GM12875 (cell line): ENCODE measurements at regions not wholly inside any gene's neighbourhood (a gene's known extent, or its start where the extent isn't known, plus 50 kb on each side); places are given as distances from the start of the nearest gene placed in this dataset.

Experiments
- H3K4me3 ChIP-seq: one replicate; pipeline ENCODE4 v1.5.1; 2011; ENCODE audit warnings: low read depth, low read length, control low read depth
- TF ChIP-seq, protein P1 (sequence below): IDR thresholded peaks from 2 replicates; pipeline ENCODE4 v1.5.1; 2011; ENCODE audit warnings: low read depth, mild to moderate bottlenecking, control low read depth, inconsistent platforms, low read length, moderate library complexity, borderline replicate concordance; ENCODE audit not compliant: insufficient read depth

DNA sequence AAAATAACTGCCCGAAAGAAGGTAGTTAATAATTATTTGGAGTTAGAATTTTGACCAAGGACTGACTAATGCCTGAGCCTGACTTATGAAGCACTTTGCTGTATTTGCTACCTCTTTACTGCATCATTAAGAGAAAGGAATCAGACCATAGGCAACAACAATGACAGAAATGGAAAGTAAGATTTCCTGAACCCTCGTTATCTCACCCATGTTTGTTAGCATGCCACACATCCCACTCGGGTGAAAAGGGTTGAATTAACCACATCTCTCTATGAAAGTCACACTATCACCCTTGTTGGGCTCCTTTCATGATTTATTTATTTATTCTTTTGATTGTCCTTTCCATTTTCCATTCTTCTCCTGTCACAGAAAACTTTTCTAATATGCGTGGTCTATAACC is 59.6 kb downstream of the OLIG3 start:
- TF ChIP-seq, protein P1, sequence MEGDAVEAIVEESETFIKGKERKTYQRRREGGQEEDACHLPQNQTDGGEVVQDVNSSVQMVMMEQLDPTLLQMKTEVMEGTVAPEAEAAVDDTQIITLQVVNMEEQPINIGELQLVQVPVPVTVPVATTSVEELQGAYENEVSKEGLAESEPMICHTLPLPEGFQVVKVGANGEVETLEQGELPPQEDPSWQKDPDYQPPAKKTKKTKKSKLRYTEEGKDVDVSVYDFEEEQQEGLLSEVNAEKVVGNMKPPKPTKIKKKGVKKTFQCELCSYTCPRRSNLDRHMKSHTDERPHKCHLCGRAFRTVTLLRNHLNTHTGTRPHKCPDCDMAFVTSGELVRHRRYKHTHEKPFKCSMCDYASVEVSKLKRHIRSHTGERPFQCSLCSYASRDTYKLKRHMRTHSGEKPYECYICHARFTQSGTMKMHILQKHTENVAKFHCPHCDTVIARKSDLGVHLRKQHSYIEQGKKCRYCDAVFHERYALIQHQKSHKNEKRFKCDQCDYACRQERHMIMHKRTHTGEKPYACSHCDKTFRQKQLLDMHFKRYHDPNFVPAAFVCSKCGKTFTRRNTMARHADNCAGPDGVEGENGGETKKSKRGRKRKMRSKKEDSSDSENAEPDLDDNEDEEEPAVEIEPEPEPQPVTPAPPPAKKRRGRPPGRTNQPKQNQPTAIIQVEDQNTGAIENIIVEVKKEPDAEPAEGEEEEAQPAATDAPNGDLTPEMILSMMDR, result no peak
- no peak overlapping the region for H3K4me3 ChIP-seq

DNA sequence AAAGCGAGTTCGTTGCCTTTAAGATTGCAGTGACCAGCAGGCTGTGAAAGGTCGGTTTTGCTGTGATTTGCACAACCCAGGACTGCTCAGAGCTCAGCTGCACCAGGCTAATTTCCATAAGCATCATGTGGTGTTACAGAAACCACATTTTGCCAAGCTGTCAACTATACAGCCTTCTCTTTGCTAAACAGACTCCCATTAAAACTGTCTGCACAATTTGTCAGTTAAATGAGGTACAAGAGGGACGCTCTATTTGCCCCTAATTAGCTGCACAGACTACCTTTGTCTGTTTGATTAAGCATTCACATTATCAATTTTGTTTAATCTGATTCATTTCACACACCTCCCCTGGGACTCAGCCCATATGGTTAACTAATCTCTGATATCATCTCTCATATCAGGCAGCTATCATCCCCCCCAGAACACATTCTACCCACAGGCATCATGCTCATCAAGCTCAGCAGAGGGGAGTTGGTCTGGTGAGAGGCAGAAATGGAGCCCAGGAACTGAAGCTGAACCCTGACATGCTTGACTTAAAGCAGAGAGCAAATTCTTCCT is 62.1 kb downstream of the OLIG3 start:
- H3K4me3 ChIP-seq, result no peak overlapping the region

DNA sequence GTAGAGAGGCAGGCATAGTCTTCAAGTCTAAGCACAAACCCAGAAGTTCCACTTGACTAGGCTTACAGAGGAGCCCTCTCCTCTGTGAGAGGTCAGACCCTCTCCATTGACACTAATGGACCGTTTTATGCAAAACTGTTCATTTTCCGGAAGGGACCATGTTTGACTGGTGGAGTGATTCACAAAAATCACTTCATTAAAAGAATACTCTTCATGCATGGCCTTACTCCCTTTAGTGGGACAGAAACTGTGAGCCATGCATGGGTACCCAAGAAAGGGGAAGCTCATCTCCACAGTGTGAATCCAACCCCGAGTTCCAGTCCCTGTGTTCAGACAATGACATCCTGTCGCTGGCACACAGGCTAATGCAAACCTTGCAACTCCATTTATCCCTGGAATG is 63.2 kb downstream of the OLIG3 start:
- TF ChIP-seq, protein P1, result no peak
- H3K4me3 ChIP-seq, result no peak overlapping the region

More for the DNA sequence above, 62.1 kb downstream of the OLIG3 start:
- TF ChIP-seq, protein P1, result no peak

DNA sequence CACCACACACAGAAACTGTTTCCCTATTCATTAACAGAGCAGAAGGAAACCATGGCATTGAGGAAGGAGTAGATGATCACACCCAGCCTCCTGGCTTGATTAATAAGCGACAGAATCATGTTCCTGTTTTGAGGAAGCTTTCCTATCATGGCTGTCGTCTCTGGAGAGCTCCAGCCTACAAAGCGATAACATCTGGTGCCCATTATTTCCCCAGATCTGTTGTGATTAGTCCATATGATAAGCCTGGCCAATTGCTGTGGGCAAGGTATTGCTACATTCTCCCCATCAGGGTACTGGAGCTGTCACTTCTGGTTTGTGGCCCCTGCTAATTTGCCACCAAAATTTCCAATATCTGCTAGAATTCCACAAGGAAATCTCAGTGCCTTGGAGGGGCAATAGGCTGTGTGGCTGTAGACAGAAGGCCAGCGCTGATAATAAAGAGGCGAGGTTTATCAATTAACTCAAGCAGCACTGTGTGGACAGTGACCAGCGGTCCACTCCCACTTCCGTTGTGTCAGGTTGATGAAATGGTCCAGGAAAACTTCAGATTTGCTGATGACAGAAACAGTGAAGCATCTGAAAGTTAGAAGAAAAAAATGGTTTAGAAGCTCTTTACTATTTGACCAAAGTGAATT is 66.4 kb downstream of the OLIG3 start:
- no peak overlapping the region for H3K4me3 ChIP-seq
- TF ChIP-seq, protein P1, result no peak

DNA sequence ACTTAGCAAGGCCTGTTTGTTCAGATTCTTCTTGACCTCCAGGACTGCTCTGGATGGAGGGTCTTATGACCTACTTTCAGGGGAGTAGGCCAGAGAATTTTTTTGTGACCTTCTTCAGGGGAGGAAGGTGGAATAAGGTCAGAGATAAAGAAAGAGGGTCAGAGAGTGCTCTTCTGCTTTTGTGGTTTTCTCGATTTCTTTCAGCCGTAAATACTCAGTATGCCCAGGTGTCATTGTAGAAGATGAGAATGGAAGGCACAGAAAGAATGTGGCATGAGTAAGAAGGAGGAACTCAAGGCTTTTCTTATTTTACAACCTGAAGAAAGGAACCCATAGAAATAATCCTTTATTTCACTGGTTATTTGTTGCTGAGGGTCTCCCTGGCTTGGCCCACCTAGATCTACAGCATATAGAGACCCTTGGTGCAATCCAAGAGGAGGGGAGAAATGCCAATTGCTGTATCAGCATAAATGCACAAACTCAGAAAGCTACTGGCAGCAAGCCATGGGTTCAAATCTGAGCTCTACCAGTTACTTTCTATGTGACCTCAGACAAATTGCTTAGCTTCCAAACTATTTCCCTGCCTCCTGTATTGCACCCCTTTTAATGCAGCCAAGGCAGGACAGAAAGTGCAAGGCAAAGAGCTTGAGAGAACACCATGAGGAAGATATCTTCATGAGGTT is 68.0 kb downstream of the OLIG3 start:
- no peak overlapping the region for H3K4me3 ChIP-seq
- TF ChIP-seq, protein P1, result no peak

DNA sequence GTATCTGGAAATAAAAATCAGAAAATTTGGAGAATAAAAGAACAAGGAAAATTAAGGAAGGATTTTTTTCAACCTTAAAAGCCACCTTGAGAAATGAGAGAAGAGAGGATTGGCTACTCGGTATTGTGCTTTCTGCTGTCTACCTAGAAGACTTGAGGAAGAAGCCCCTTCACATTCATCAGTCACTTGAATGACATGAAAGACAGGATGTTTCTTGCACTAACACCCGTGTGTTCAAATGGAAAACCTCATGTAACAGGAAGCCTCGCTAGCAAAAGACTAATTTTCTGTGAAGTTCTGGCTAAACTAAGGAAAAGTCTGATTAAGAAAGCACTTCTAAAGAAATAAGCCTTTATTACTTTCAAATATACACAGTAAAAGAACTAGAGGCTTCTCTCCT is 69.9 kb downstream of the OLIG3 start:
- TF ChIP-seq, protein P1, result no peak

DNA sequence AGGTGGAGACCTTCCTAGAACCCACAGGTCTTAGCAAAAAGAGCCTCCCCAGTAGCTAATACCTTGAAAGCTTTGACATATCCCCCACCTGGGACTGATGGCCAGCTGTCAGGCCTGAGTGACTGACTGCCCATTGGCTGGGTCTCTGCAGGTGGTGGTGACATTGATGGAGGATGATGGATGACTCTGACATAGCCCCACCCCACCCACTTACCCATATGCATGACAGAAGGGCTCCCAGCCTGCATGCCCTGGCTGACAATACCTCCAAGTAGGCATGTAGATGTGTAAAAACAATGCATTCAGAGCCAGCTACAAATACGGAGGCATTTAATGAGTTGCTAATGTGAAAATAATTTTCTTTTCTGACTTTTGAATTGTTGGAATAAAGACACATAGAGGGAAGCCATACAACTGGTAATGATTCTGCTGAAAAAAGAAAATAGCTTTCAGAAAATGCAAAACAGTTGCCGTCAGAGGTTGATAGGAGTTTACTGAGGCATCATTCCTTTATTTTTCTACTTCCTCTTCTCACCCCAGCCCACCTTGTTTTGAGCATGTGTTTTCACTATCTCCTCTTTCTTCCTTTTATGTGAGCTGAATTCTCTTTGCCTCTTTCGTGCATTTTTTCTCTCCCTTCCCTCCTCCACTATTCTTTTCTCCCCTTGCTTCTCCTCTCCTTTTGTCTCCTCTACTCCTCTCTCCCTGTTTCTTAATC is 70.6 kb downstream of the OLIG3 start:
- TF ChIP-seq, protein P1, result no peak
- no peak overlapping the region for H3K4me3 ChIP-seq

More for the DNA sequence above, 69.9 kb downstream of the OLIG3 start:
- H3K4me3 ChIP-seq, result no peak overlapping the region
